ENCODE measurements at regions not wholly inside any gene's neighbourhood (a gene's known extent, or its start where the extent isn't known, plus 50 kb on each side); places are given as distances from the start of the nearest gene placed in this dataset.

GRCh38 chr13:111037927-111038326, 77.2 kb upstream of the ARHGEF7 start:
- no peak for DNase-seq

GRCh38 chr13:111036665-111037064, 78.4 kb upstream of the ARHGEF7 start:
- no peak for DNase-seq

DNA sequence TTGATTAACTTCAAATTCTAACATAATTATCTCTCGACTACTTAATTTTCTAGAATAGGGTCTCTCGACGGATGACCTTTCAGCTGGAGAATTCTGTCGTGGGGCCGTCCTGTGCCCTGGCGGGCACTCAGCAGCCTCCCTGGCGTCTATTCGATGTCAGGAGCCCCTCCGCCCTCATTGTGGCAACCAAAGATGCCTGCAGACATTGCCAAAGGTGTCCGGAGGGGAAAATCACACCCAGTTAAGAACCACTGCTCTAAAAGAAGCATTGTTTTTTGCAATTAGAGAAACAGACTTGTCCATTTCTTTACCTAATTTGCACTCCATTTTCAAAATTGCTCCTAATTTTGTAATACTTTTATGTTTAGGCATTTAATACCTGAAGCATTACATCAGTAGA, 79.2 kb upstream of the ARHGEF7 start:
- DNase-seq, result no peak

DNA sequence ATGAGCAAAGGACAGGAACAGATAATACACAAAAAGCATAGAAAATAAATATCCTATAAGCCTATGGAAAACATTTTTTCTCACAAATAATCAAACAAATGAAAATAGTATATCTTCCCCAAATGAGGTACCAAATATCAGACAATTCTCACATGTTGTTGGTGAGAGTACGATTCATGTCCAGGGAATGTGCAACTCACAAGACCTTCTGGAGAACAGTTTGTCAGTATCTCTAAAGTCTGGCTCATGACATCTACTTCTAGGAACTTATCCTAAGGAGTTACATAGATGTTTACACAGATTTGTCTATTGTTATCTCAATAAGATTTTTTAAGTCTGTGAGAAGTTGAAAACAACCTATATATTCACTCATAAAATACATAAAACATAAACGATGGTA, 80.3 kb upstream of the ARHGEF7 start:
- DNase-seq, result no peak

DNA sequence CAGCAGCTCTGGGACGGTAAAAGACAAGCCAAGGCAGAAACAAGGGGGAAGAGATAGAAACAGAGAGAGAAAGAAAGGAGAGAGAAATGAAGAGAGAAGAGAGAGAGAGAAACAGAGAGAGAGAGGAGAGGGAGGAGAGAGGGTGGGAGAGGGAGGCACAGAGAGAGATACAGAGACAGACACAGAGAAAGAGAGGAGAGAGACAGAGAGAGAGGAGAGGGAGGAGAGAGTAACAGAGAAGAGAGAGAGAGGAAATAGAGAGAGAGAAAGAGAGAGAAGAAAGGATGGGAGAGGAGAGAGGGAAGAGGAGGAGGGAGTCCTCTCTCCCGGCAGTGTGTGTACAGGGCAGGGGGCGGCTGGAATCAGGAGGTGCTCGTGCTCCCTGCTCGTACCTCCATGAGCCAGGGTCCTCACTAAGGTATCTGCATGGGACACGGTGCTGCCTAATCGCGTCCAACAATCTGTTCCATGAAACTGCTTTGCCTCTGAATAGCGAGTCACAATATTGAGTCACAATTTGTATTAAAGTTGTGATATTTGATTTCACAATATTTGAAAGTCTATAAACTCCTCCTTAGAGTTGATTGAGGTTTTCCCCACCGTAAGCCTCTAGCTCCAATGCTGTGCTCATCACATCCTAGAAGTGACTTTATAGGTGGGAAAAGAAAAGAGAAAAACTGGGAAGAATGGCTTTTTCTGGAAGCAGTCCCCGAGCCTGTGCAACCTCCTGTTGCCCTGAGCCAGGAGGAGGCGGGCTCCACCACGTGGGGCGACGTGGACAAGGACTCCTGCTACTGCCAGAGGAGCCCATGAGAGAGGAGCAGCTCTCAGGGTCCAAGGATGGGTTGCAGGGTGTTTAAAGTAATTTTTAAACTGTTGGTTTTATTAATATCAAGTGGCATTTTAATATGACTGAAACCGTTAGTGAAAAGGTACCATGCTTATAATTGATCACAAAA, 81.7 kb upstream of the ARHGEF7 start:
- DNase-seq, result no peak

GRCh38 chr13:111031531-111031961, 83.6 kb upstream of the ARHGEF7 start:
- DNase-seq, result no peak

DNA sequence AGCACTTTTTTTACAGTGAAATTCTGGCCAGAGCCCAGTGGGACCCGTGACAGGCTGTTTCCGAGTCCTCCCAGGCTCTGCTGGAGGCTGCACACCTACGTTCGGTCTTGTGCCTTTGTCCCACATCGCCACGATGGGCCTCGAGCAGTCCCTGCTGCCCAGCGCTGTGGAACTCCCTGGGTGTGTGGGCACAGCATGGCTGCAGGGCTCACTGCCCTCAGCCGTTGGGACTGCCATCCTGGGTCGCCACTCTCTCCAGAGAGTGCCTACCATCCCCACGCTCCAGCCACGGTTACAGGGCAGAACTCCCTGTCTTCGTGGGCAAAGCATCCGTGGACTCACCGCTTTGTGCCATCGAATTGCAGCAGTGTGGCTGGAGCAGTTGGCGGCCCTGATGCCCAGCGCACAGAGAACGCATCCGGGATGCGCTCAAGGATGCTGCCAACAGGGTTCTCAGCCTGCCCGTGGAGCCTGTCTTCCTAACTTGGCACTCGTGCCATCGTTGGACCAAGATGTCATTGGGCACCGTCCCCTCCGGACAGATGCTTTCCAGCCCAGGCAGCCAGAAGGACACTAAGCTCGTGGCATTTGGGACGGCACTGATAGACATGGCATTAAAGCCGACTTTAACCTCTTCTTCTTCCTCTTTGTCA, 85.0 kb upstream of the ARHGEF7 start:
- no peak for DNase-seq

GRCh38 chr13:111027458-111028439, 87.4 kb upstream of the ARHGEF7 start:
- no peak for DNase-seq

DNA sequence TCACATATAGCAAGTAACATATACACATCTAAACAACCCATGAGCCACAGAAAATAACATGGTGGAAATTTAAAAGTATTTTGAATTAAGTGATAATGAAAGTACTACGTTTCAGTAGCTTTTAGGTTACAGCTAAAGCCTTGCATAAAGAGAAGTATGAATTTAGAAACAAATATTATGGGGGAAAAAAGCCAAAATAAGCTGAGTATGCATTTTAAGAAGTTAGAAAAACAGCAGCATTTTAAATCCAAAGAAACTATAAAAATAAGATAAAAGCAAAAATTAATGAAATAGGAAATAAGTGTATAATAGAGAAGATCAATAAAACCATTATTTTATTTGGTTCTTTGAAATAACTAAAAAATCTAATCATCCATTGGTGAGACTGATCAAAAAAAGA, 89.8 kb upstream of the ARHGEF7 start:
- no peak for DNase-seq

- DNase-seq, result no peak
These were observed 92.2 kb upstream of the ARHGEF7 start for GRCh38 chr13:111022886-111023285.

DNA sequence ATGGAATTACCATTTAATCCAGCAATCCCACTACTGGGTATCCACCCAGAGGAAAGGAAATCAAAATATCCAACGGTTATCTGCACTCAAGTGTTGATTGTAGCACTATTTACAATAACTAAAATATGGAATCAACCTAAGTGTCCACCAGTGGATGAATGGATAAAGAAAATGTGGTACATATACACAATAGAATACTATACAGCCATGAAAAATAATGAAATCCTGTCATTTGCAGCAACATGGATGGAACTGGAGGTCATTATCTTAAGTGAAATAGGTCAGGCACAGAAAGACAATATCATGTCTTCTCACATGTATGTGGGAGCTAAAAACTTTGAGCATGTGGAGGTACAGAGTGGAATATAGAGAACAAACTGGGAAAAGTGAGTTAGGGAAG, 92.9 kb upstream of the ARHGEF7 start:
- no peak for DNase-seq

DNA sequence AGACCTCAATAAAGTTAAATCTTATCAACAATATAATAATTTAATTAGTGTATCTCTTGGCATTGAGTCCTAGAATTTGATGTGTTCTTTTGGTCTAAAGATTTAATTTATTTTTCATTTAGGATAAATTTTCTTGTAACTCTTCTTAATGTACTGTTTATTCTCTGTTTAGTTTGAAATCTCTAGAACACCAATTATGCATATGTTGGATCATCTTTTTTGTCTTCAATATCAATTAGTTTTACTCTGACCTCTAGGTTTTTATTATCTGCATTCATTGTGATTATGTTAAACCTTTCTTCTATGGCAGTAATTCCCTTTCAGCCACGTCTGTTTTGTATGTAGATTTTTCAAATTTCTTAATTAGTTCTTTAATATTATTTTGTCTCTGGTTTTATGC, 93.8 kb upstream of the ARHGEF7 start:
- DNase-seq, result no peak

GRCh38 chr13:111020546-111020945, 94.6 kb upstream of the ARHGEF7 start:
- DNase-seq, result peak in 1 of 2 experiments; percentile 3

DNA sequence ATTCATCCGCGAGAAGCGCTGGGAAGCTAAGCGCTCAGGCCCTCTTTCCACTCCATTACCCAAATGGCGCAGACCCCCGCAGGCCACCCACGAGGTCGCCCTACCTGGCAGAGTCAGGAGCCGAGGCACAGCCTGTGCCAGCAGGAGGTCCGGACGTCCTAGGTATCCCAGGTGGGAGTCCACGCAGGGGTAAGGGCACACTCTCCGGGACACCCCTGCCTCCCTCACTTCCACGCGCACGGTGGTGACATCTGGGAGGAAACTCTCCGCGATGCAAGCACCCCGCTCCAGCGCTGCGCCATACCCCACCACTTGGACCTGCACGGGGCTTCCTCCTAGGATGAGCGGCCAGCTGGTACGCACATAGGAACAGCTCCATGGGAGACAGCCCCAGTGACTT, 95.1 kb upstream of the ARHGEF7 start:
- DNase-seq, result no peak

- no peak for DNase-seq
These were observed 97.2 kb upstream of the ARHGEF7 start for GRCh38 chr13:111017755-111018459.

GRCh38 chr13:111013196-111013595, 98.3 kb upstream of the ANKRD10 start:
- no peak for DNase-seq

DNA sequence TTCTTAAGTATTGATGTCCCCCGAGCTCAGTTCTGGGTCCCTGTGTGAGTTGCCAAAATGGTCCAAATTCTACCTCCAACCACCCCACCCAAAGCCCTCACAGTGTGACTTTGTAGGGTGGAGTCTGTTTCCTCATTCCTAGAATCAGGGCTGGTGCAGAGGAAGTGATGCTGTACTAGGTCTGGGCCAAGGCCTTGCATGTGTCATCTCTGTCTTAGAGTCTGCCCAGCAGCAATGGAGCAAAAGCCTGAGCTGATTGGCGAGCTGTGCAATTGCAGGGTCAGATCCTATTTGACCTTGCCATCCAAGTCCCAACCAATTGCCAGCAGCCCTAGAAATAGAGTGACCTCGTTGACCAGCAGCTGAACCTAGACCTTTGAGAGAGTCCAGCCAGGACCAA, 97.0 kb upstream of the ANKRD10 start:
- DNase-seq, result no peak

- no peak for DNase-seq
These were observed 93.5 kb upstream of the ANKRD10 start for GRCh38 chr13:111008351-111008750.

GRCh38 chr13:111007209-111007608, 92.3 kb upstream of the ANKRD10 start:
- DNase-seq, result no peak

DNA sequence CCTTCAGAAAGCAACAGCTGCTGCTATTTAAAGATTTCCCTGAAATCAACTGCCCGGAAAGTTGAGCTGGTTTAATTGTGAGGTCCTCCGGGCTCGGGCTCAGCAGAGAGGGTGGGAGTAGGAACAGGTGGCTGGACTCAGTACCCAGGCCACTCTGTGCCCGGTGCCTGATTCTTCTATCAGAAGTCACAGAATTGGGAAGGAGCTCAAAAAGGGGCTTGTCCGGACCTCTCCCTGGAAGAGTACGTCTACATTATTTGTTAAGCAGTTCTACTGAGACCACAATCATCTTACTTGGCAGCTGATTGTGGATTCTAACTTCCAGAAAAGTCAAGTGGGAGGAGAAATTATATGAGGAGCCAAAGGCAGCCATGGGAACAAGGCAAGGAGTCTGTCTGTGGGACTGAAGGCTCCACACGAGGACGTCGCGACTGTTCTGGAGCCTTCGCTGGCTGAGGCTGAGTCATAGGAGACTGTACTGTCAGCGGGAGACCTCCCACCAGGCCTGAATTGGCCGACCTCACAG, 91.7 kb upstream of the ANKRD10 start:
- no peak for DNase-seq

DNA sequence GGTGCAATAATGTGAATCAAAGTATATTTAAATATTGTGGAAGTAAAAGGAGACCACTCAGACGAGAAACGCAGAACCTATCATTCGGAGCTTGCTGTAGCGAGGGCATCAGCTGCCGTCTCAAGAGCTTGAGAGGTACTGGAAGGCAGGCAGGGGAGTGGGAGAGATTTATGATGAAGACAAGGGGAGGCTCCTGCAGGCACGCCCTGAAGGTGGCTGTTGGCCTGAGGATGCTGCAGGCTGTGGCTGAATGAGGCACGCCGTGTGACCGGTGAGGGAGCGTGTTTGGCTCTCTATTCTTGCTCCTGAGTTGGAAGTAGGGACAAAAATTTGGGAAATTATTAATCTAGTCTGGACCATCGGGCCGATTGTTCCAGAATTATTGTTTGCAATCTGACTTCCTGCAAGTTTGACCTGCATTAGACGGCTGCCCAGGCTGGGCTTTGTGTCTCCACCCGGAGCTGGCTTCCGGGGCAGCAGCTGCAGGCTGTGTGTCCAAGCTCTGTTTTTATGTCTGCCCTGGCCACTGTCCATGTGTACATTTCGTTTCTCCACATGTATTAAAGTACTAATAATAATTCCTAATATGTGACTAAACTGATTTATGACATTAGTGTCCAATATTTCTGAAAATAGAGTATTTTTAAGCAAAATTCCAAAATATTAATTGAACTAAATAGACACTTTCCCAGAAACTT, 91.1 kb upstream of the ANKRD10 start:
- DNase-seq, result no peak

All from NCI-H2081 (cell line).